HG03521 (cell line): ENCODE measurements at regions not wholly inside any gene's neighbourhood (a gene's known extent, or its start where the extent isn't known, plus 50 kb on each side); places are given as distances from the start of the nearest gene placed in this dataset.
"Not testable (repeated sequence)": the region's sequence is repeated elsewhere in the genome, so short reads cannot be mapped to it uniquely, and the experiment has no call there.

Source experiments
- ATAC-seq: cut with Tn5 transposase; IDR thresholded peaks from one replicate; pipeline ENCODE4 v1.9.1; 2021; ENCODE audit warnings: mild to moderate bottlenecking, moderate library complexity; ENCODE audit not compliant: unreplicated experiment

- ATAC-seq: peak; percentile 99
Observed at GRCh38 chr11:104705490-104706190, 192.6 kb downstream of the CASP12 start.

- ATAC-seq: no peak
Observed at GRCh38 chr11:104704888-104705287, 193.4 kb downstream of the CASP12 start.

GRCh38 chr11:104704146-104704830 lies 194.0 kb downstream of the CASP12 start:
- ATAC-seq: no peak

GRCh38 chr11:104700609-104701008 lies 197.7 kb downstream of the CASP12 start:
- no peak for ATAC-seq

GRCh38 chr11:104699981-104700380 lies 198.3 kb downstream of the CASP12 start:
- no peak for ATAC-seq

- ATAC-seq: no peak
Observed at GRCh38 chr11:104695065-104695463, 203.2 kb downstream of the CASP12 start.

GRCh38 chr11:104694259-104695064 lies 203.8 kb downstream of the CASP12 start:
- ATAC-seq: no peak

GRCh38 chr11:104692751-104693150 lies 205.5 kb downstream of the CASP12 start:
- no peak for ATAC-seq

- no peak for ATAC-seq
Observed at GRCh38 chr11:104691129-104691528, 207.1 kb downstream of the CASP12 start.

GRCh38 chr11:104690241-104690640 lies 208.0 kb downstream of the CASP12 start:
- ATAC-seq: no peak

GRCh38 chr11:104688731-104689130 lies 209.5 kb downstream of the CASP12 start:
- ATAC-seq: no peak

GRCh38 chr11:104682206-104682605 lies 216.1 kb downstream of the CASP12 start:
- ATAC-seq: no peak

GRCh38 chr11:104679258-104679657 lies 219.0 kb downstream of the CASP12 start:
- ATAC-seq: no peak

- ATAC-seq: no peak
Observed at GRCh38 chr11:104678408-104678807, 219.9 kb downstream of the CASP12 start.

GRCh38 chr11:104677069-104677468 lies 221.2 kb downstream of the CASP12 start:
- ATAC-seq: not testable (repeated sequence)

- ATAC-seq: no peak
Observed at GRCh38 chr11:104672897-104673296, 225.4 kb downstream of the CASP12 start.

GRCh38 chr11:104668797-104669463 lies 229.3 kb downstream of the CASP12 start:
- ATAC-seq: no peak

GRCh38 chr11:104666624-104667023 lies 231.6 kb downstream of the CASP12 start:
- ATAC-seq: no peak

GRCh38 chr11:104665641-104666040 lies 232.6 kb downstream of the CASP12 start:
- no peak for ATAC-seq

- ATAC-seq: no peak
Observed at GRCh38 chr11:104663190-104664140, 234.8 kb downstream of the CASP12 start.
